ENCODE measurements at regions not wholly inside any gene's neighbourhood (a gene's known extent, or its start where the extent isn't known, plus 50 kb on each side); places are given as distances from the start of the nearest gene placed in this dataset.
"Not testable (repeated sequence)": the region's sequence is repeated elsewhere in the genome, so short reads cannot be mapped to it uniquely, and the experiment has no call there.

GRCh38 chr7:69499-70123, 122.8 kb upstream of the FAM20C start:
- H3K27me3 ChIP-seq (ENCODE audit: control insufficient read depth, insufficient read depth, low read length); H3K4me3 ChIP-seq (ENCODE audit: insufficient read depth, low read depth, low read length); DNase-seq: not testable (repeated sequence)

GRCh38 chr7:70207-70606, 122.2 kb upstream of the FAM20C start:
- not testable (repeated sequence) for DNase-seq; H3K36me3 ChIP-seq (replicated peaks; ENCODE audit: control insufficient read depth, insufficient read depth, low read length); H3K27me3 ChIP-seq (ENCODE audit: control insufficient read depth, insufficient read depth, low read length); H3K4me3 ChIP-seq (ENCODE audit: insufficient read depth, low read depth, low read length)

More at GRCh38 chr7:69499-70123, 122.8 kb upstream of the FAM20C start:
- H3K36me3 ChIP-seq (replicated peaks; ENCODE audit: control insufficient read depth, insufficient read depth, low read length): not testable (repeated sequence)

- H3K27me3 ChIP-seq (ENCODE audit: control insufficient read depth, insufficient read depth, low read length); DNase-seq; H3K36me3 ChIP-seq (replicated peaks; ENCODE audit: control insufficient read depth, insufficient read depth, low read length); H3K4me3 ChIP-seq (ENCODE audit: insufficient read depth, low read depth, low read length): not testable (repeated sequence)
Observed at GRCh38 chr7:70989-71388, 121.4 kb upstream of the FAM20C start.

- not testable (repeated sequence) for H3K36me3 ChIP-seq (replicated peaks; ENCODE audit: control insufficient read depth, insufficient read depth, low read length); DNase-seq; H3K27me3 ChIP-seq (ENCODE audit: control insufficient read depth, insufficient read depth, low read length); H3K4me3 ChIP-seq (ENCODE audit: insufficient read depth, low read depth, low read length)
Observed at GRCh38 chr7:72266-73057, 119.9 kb upstream of the FAM20C start.

GRCh38 chr7:73058-73331, 119.4 kb upstream of the FAM20C start:
- not testable (repeated sequence) for H3K27me3 ChIP-seq (ENCODE audit: control insufficient read depth, insufficient read depth, low read length); DNase-seq; H3K36me3 ChIP-seq (replicated peaks; ENCODE audit: control insufficient read depth, insufficient read depth, low read length); H3K4me3 ChIP-seq (ENCODE audit: insufficient read depth, low read depth, low read length)

- not testable (repeated sequence) for DNase-seq; H3K27me3 ChIP-seq (ENCODE audit: control insufficient read depth, insufficient read depth, low read length); H3K36me3 ChIP-seq (replicated peaks; ENCODE audit: control insufficient read depth, insufficient read depth, low read length); H3K4me3 ChIP-seq (ENCODE audit: insufficient read depth, low read depth, low read length)
Observed at GRCh38 chr7:74008-74540, 118.3 kb upstream of the FAM20C start.

GRCh38 chr7:75511-75910, 116.9 kb upstream of the FAM20C start:
- not testable (repeated sequence) for H3K36me3 ChIP-seq (replicated peaks; ENCODE audit: control insufficient read depth, insufficient read depth, low read length); H3K27me3 ChIP-seq (ENCODE audit: control insufficient read depth, insufficient read depth, low read length); H3K4me3 ChIP-seq (ENCODE audit: insufficient read depth, low read depth, low read length); DNase-seq

- DNase-seq; H3K36me3 ChIP-seq (replicated peaks; ENCODE audit: control insufficient read depth, insufficient read depth, low read length); H3K27me3 ChIP-seq (ENCODE audit: control insufficient read depth, insufficient read depth, low read length); H3K4me3 ChIP-seq (ENCODE audit: insufficient read depth, low read depth, low read length): not testable (repeated sequence)
Observed at GRCh38 chr7:76202-76601, 116.2 kb upstream of the FAM20C start.

- H3K4me3 ChIP-seq (ENCODE audit: insufficient read depth, low read depth, low read length); H3K27me3 ChIP-seq (ENCODE audit: control insufficient read depth, insufficient read depth, low read length); H3K36me3 ChIP-seq (replicated peaks; ENCODE audit: control insufficient read depth, insufficient read depth, low read length); DNase-seq: not testable (repeated sequence)
Observed at GRCh38 chr7:76829-77395, 115.5 kb upstream of the FAM20C start.

- H3K4me3 ChIP-seq (ENCODE audit: insufficient read depth, low read depth, low read length); DNase-seq; H3K27me3 ChIP-seq (ENCODE audit: control insufficient read depth, insufficient read depth, low read length); H3K36me3 ChIP-seq (replicated peaks; ENCODE audit: control insufficient read depth, insufficient read depth, low read length): not testable (repeated sequence)
Observed at GRCh38 chr7:78862-79261, 113.5 kb upstream of the FAM20C start.

- not testable (repeated sequence) for DNase-seq; H3K4me3 ChIP-seq (ENCODE audit: insufficient read depth, low read depth, low read length); H3K36me3 ChIP-seq (replicated peaks; ENCODE audit: control insufficient read depth, insufficient read depth, low read length); H3K27me3 ChIP-seq (ENCODE audit: control insufficient read depth, insufficient read depth, low read length)
Observed at GRCh38 chr7:79400-80055, 112.8 kb upstream of the FAM20C start.

- no peaks in the 10 kb centered on the region for H3K27me3 ChIP-seq (ENCODE audit: control insufficient read depth, insufficient read depth, low read length)
- DNase-seq: peak; percentile 46
- no peak overlapping the region for H3K4me3 ChIP-seq (ENCODE audit: insufficient read depth, low read depth, low read length)
- no peaks in the 10 kb centered on the region for H3K36me3 ChIP-seq (replicated peaks; ENCODE audit: control insufficient read depth, insufficient read depth, low read length)
Observed at GRCh38 chr7:80259-81067, 111.9 kb upstream of the FAM20C start.

GRCh38 chr7:81068-81925, 111.1 kb upstream of the FAM20C start:
- Histone ChIP-seq H3K36me3 (replicated peaks; ENCODE audit: control insufficient read depth, insufficient read depth, low read length) (no peaks in the 10 kb centered on the region), H3K4me3 (ENCODE audit: insufficient read depth, low read depth, low read length) (no peak overlapping the region), H3K27me3 (ENCODE audit: control insufficient read depth, insufficient read depth, low read length) (no peaks in the 10 kb centered on the region)
- peak; percentile 63 for DNase-seq

Data from H7 (cell line).